Activated CD4-positive, alpha-beta T cell treated with anti-CD3 and anti-CD28 coated beads, Interleukin-2, amount 50 U/mL, for 48 hours (primary cell): ENCODE measurements at regions not wholly inside any gene's neighbourhood (a gene's known extent, or its start where the extent isn't known, plus 50 kb on each side); places are given as distances from the start of the nearest gene placed in this dataset.

ENCODE experiments used
- DNase-seq, 2 experiments: peaks; one replicate each; pipeline ENCODE4 v3.0.0-alpha.2; 2020

- DNase-seq, result no peak
Observed at GRCh38 chr3:102529452-102529851, 94.6 kb downstream of the ZPLD1 start.

GRCh38 chr3:102530415-102531181, 95.8 kb downstream of the ZPLD1 start:
- DNase-seq, result no peak

- DNase-seq, result no peak
Observed at GRCh38 chr3:102531686-102532085, 96.9 kb downstream of the ZPLD1 start.

- DNase-seq, result no peak
Observed at GRCh38 chr3:102532901-102533300, 98.1 kb downstream of the ZPLD1 start.

GRCh38 chr3:102533784-102534183, 99.0 kb downstream of the ZPLD1 start:
- no peak for DNase-seq

GRCh38 chr3:102536456-102536855, 101.6 kb downstream of the ZPLD1 start:
- no peak for DNase-seq

GRCh38 chr3:102537123-102537522, 102.3 kb downstream of the ZPLD1 start:
- DNase-seq, result no peak

GRCh38 chr3:102544741-102545140, 109.9 kb downstream of the ZPLD1 start:
- no peak for DNase-seq

GRCh38 chr3:102545276-102545675, 110.5 kb downstream of the ZPLD1 start:
- DNase-seq, result no peak

GRCh38 chr3:102553876-102554275, 119.1 kb downstream of the ZPLD1 start:
- no peak for DNase-seq

- no peak for DNase-seq
Observed at GRCh38 chr3:102570511-102570910, 135.7 kb downstream of the ZPLD1 start.

GRCh38 chr3:102571006-102571405, 136.2 kb downstream of the ZPLD1 start:
- DNase-seq, result no peak

GRCh38 chr3:102571720-102572384, 137.0 kb downstream of the ZPLD1 start:
- no peak for DNase-seq

- DNase-seq, result no peak
Observed at GRCh38 chr3:102573483-102574028, 138.7 kb downstream of the ZPLD1 start.

GRCh38 chr3:102574355-102574754, 139.5 kb downstream of the ZPLD1 start:
- DNase-seq, result no peak

- DNase-seq, result no peak
Observed at GRCh38 chr3:102576651-102577050, 141.8 kb downstream of the ZPLD1 start.

GRCh38 chr3:102577082-102577789, 142.4 kb downstream of the ZPLD1 start:
- no peak for DNase-seq

GRCh38 chr3:102580760-102581159, 145.9 kb downstream of the ZPLD1 start:
- DNase-seq, result no peak

GRCh38 chr3:102586485-102586884, 151.7 kb downstream of the ZPLD1 start:
- no peak for DNase-seq

GRCh38 chr3:102593812-102594602, 159.2 kb downstream of the ZPLD1 start:
- no peak for DNase-seq

GRCh38 chr3:102595057-102595456, 160.2 kb downstream of the ZPLD1 start:
- no peak for DNase-seq

GRCh38 chr3:102599819-102600576, 165.2 kb downstream of the ZPLD1 start:
- DNase-seq, result no peak
